HepG2 (cell line): ENCODE measurements at regions not wholly inside any gene's neighbourhood (a gene's known extent, or its start where the extent isn't known, plus 50 kb on each side); places are given as distances from the start of the nearest gene placed in this dataset.
A peak's percentile ranks its signal among the peaks of the same experiment; 100 is the strongest.

ENCODE experiments used
- ATF7 ChIP-seq, 2 experiments: fragments of 450-650 bp in 1 of 2; sonication (generic) in 1 of 2; formaldehyde crosslinking in 1 of 2; IDR thresholded peaks; 2 replicates each; pipeline versions ENCODE4 v1.4.0 to v1.6.1; 2016 to 2020; ENCODE audit warnings: antibody characterized with exemption in 1 of 2, mild to moderate bottlenecking in 1 of 2, missing genetic modification reagents in 1 of 2
- CREM ChIP-seq, 2 experiments: sonication (generic) in 1 of 2; formaldehyde crosslinking in 1 of 2; IDR thresholded peaks; 2 replicates each; pipeline versions ENCODE4 v1.4.0 to v1.6.1; 2016 to 2020; ENCODE audit warnings: antibody characterized with exemption in 1 of 2, mild to moderate bottlenecking in 1 of 2, missing genetic modification reagents in 1 of 2
- FIP1L1 ChIP-seq: fragments of 200-400 bp; formaldehyde crosslinking; IDR thresholded peaks from 2 replicates; pipeline ENCODE4 v1.6.1; 2018; ENCODE audit warnings: low read depth, mild to moderate bottlenecking, low read length, moderate library complexity, borderline replicate concordance; ENCODE audit not compliant: insufficient read depth
- KDM5A ChIP-seq: fragments of 200-600 bp; sonication (generic); IDR thresholded peaks from 2 replicates; pipeline ENCODE4 v1.7.0; 2018; ENCODE audit warnings: antibody characterized with exemption, mild to moderate bottlenecking, low read length, borderline replicate concordance
- MED1 ChIP-seq: sonication (generic); formaldehyde crosslinking; IDR thresholded peaks from 2 replicates; pipeline ENCODE4 v1.4.0; 2020; ENCODE audit warnings: missing genetic modification reagents
- PAWR ChIP-seq: sonication (generic); formaldehyde crosslinking; IDR thresholded peaks from 2 replicates; pipeline ENCODE4 v1.4.0; 2020; ENCODE audit warnings: missing genetic modification reagents, mild to moderate bottlenecking, borderline replicate concordance
- TCF12 ChIP-seq, 2 experiments: fragments of 450-650 bp in 1 of 2; sonication (generic) in 1 of 2; formaldehyde crosslinking in 1 of 2; IDR thresholded peaks; 2 replicates each; pipeline versions ENCODE4 v1.6.1 to v1.8.0; 2017 to 2022; ENCODE audit warnings: antibody characterized with exemption in 1 of 2, mild to moderate bottlenecking in 1 of 2, missing genetic modification reagents in 1 of 2, moderate library complexity in 1 of 2
- TOPORS ChIP-seq: sonication (generic); formaldehyde crosslinking; IDR thresholded peaks from 2 replicates; pipeline ENCODE4 v1.8.0; 2023; ENCODE audit warnings: mild to moderate bottlenecking, missing genetic modification reagents
- ZBTB20 ChIP-seq: sonication (generic); formaldehyde crosslinking; IDR thresholded peaks from 2 replicates; pipeline ENCODE4 v1.8.1; 2023; ENCODE audit warnings: missing genetic modification reagents, low read depth, mild to moderate bottlenecking, borderline replicate concordance
- ZBTB21 ChIP-seq: sonication (generic); formaldehyde crosslinking; IDR thresholded peaks from 2 replicates; pipeline ENCODE4 v1.4.0; 2020; ENCODE audit warnings: missing genetic modification reagents
- ZFP36L2 ChIP-seq: sonication (generic); formaldehyde crosslinking; IDR thresholded peaks from 2 replicates; pipeline ENCODE4 v1.4.0; 2020; ENCODE audit warnings: missing genetic modification reagents
- ZNF101 ChIP-seq: sonication (generic); formaldehyde crosslinking; IDR thresholded peaks from 2 replicates; pipeline ENCODE4 v1.4.0; 2020; ENCODE audit warnings: mild to moderate bottlenecking, low read depth, missing genetic modification reagents, borderline replicate concordance
- ZNF430 ChIP-seq: sonication (generic); formaldehyde crosslinking; IDR thresholded peaks from 2 replicates; pipeline ENCODE4 v1.9.0; 2021; ENCODE audit warnings: mild to moderate bottlenecking, missing genetic modification reagents
- ZNF747 ChIP-seq: sonication (generic); formaldehyde crosslinking; IDR thresholded peaks from 2 replicates; pipeline ENCODE4 v1.8.1; 2023; ENCODE audit warnings: missing genetic modification reagents, mild to moderate bottlenecking, borderline replicate concordance
- TF ChIP-seq, protein P1 (sequence below): sonication (generic); formaldehyde crosslinking; IDR thresholded peaks from 2 replicates; pipeline ENCODE4 v1.4.0; 2020; ENCODE audit warnings: missing genetic modification reagents
- TF ChIP-seq, protein P2 (sequence below): sonication (generic); formaldehyde crosslinking; IDR thresholded peaks from one replicate; pipeline ENCODE4 v1.5.1; 2020; ENCODE audit warnings: mild to moderate bottlenecking, missing genetic modification reagents; ENCODE audit errors: not compliant biosample characterization
- TF ChIP-seq, protein P3 (sequence below): IDR thresholded peaks from 2 replicates; pipeline ENCODE4 v1.6.1; 2018; ENCODE audit warnings: missing genetic modification reagents, mild to moderate bottlenecking, missing compliant biosample characterization

- TF ChIP-seq KDM5A (no peak), ZFP36L2 (no peak; the same call in 1 of the 2 replicates), CREM (IDR thresholded peaks at IDR 0.05) (peak; percentile 77), CREM (CRISPR knock-in tag; IDR thresholded peaks at IDR 0.05) (no peak), FIP1L1 (0 out of 2 replicates have a peak, but pooled peaks have one; percentile 56), ZNF101 (peak; percentile 86; the same call in 1 of the 2 replicates), ZNF747 (CRISPR knock-in tag) (peak; percentile 99), ZBTB21 (CRISPR knock-in tag) (peak; percentile 69; the same call in 1 of the 2 replicates), TOPORS (CRISPR knock-in tag) (peak; percentile 98), ATF7 (IDR thresholded peaks at IDR 0.05) (no peak), ATF7 (CRISPR knock-in tag; IDR thresholded peaks at IDR 0.05) (peak; percentile 40; the same call in 1 of the 2 replicates), MED1 (CRISPR knock-in tag) (peak; percentile 95), PAWR (CRISPR knock-in tag) (0 out of 2 replicates have a peak, but pooled peaks have one; percentile 88), ZBTB20 (peak; percentile 97), ZNF430 (peak; percentile 99), TCF12 (IDR thresholded peaks at IDR 0.05) (no peak), TCF12 (CRISPR knock-in tag; IDR thresholded peaks at IDR 0.05) (peak; percentile 73; the same call in 1 of the 2 replicates)
- TF ChIP-seq, protein P1, sequence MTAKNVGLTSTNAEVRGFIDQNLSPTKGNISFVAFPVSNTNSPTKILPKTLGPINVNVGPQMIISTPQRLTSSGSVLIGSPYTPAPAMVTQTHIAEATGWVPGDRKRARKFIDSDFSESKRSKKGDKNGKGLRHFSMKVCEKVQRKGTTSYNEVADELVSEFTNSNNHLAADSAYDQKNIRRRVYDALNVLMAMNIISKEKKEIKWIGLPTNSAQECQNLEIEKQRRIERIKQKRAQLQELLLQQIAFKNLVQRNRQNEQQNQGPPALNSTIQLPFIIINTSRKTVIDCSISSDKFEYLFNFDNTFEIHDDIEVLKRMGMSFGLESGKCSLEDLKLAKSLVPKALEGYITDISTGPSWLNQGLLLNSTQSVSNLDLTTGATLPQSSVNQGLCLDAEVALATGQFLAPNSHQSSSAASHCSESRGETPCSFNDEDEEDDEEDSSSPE (CRISPR knock-in tag), result peak; percentile 99
- TF ChIP-seq, protein P2, sequence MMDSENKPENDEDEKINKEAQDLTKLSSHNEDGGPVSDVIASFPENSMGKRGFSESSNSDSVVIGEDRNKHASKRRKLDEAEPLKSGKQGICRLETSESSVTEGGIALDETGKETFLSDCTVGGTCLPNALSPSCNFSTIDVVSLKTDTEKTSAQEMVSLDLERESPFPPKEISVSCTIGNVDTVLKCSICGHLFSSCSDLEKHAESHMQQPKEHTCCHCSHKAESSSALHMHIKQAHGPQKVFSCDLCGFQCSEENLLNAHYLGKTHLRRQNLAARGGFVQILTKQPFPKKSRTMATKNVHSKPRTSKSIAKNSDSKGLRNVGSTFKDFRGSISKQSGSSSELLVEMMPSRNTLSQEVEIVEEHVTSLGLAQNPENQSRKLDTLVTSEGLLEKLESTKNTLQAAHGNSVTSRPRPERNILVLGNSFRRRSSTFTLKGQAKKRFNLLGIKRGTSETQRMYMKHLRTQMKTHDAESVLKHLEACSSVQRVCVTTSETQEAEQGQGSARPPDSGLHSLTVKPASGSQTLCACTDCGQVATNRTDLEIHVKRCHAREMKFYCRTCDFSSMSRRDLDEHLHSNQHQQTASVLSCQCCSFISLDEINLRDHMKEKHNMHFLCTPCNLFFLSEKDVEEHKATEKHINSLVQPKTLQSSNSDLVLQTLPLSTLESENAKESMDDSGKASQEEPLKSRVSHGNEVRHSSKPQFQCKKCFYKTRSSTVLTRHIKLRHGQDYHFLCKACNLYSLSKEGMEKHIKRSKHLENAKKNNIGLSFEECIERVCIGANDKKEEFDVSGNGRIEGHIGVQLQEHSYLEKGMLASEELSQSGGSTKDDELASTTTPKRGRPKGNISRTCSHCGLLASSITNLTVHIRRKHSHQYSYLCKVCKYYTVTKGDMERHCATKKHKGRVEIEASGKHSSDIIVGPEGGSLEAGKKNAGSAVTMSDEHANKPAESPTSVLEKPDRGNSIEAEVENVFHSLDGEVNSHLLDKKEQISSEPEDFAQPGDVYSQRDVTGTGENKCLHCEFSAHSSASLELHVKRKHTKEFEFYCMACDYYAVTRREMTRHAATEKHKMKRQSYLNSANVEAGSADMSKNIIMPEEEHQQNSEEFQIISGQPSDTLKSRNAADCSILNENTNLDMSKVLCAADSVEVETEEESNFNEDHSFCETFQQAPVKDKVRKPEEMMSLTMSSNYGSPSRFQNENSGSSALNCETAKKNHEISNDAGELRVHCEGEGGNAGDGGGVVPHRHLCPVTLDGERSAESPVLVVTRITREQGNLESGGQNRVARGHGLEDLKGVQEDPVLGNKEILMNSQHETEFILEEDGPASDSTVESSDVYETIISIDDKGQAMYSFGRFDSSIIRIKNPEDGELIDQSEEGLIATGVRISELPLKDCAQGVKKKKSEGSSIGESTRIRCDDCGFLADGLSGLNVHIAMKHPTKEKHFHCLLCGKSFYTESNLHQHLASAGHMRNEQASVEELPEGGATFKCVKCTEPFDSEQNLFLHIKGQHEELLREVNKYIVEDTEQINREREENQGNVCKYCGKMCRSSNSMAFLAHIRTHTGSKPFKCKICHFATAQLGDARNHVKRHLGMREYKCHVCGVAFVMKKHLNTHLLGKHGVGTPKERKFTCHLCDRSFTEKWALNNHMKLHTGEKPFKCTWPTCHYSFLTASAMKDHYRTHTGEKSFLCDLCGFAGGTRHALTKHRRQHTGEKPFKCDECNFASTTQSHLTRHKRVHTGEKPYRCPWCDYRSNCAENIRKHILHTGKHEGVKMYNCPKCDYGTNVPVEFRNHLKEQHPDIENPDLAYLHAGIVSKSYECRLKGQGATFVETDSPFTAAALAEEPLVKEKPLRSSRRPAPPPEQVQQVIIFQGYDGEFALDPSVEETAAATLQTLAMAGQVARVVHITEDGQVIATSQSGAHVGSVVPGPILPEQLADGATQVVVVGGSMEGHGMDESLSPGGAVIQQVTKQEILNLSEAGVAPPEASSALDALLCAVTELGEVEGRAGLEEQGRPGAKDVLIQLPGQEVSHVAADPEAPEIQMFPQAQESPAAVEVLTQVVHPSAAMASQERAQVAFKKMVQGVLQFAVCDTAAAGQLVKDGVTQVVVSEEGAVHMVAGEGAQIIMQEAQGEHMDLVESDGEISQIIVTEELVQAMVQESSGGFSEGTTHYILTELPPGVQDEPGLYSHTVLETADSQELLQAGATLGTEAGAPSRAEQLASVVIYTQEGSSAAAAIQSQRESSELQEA, result peak; percentile 98
- TF ChIP-seq, protein P3, sequence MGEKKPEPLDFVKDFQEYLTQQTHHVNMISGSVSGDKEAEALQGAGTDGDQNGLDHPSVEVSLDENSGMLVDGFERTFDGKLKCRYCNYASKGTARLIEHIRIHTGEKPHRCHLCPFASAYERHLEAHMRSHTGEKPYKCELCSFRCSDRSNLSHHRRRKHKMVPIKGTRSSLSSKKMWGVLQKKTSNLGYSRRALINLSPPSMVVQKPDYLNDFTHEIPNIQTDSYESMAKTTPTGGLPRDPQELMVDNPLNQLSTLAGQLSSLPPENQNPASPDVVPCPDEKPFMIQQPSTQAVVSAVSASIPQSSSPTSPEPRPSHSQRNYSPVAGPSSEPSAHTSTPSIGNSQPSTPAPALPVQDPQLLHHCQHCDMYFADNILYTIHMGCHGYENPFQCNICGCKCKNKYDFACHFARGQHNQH (CRISPR knock-in tag), result peak; percentile 99
Observed at GRCh38 chr13:33542309-33543088, 256.9 kb upstream of the STARD13 start (continued).
